Calu3 (cell line): ENCODE measurements at regions not wholly inside any gene's neighbourhood (a gene's known extent, or its start where the extent isn't known, plus 50 kb on each side); places are given as distances from the start of the nearest gene placed in this dataset.

Experiments
- BruUV-seq: library from RNA; stranded (reverse); fragments of 400-500 nt; replicated peaks from 2 replicates; lab custom pipeline; 2021; lab: Mats Ljungman, UMichigan
- CTCF ChIA-PET: fragments of 300-600 bp; sonication (Branson Sonifier 250); formaldehyde crosslinking; loops from one replicate; lab custom pipeline; 2022; ENCODE audit warnings: antibody characterized with exemption; lab: Charles Lee
- DNase-seq: peaks from one replicate; pipeline ENCODE4 v3.0.0; 2022
- H3K27ac Mint-ChIP-seq: one replicate; pipeline ENCODE4 v1.8.0; 2022; ENCODE audit warnings: mixed read lengths; ENCODE audit not compliant: unreplicated experiment
- H3K27me3 Mint-ChIP-seq: one replicate; pipeline ENCODE4 v1.8.0; 2022; ENCODE audit warnings: mixed read lengths; ENCODE audit not compliant: unreplicated experiment
- H3K36me3 Mint-ChIP-seq: one replicate; pipeline ENCODE4 v1.8.0; 2022; ENCODE audit warnings: mild to moderate bottlenecking, moderate library complexity, mixed read lengths; ENCODE audit not compliant: insufficient read depth, unreplicated experiment
- H3K4me1 Mint-ChIP-seq: one replicate; pipeline ENCODE4 v1.8.0; 2022; ENCODE audit warnings: mild to moderate bottlenecking, low read depth, mixed read lengths; ENCODE audit not compliant: unreplicated experiment
- H3K4me3 Mint-ChIP-seq: one replicate; pipeline ENCODE4 v1.8.0; 2022; ENCODE audit warnings: mild to moderate bottlenecking, low read depth, moderate library complexity, mixed read lengths; ENCODE audit not compliant: unreplicated experiment
- H3K9me3 Mint-ChIP-seq: one replicate; pipeline ENCODE4 v1.8.0; 2022; ENCODE audit warnings: low read depth, mixed read lengths; ENCODE audit not compliant: unreplicated experiment
- CTCF ChIP-seq: fragments of 200-600 bp; IDR thresholded peaks from one replicate; pipeline ENCODE4 v1.8.0; 2022; ENCODE audit warnings: antibody characterized with exemption; ENCODE audit not compliant: unreplicated experiment
- intact Hi-C: fragments of 100-400 bp; cut with micrococcal nuclease; formaldehyde crosslinking; loops from one replicate; pipeline ENCODE4 v1.10.0; 2022; ENCODE audit not compliant: unreplicated experiment

DNA sequence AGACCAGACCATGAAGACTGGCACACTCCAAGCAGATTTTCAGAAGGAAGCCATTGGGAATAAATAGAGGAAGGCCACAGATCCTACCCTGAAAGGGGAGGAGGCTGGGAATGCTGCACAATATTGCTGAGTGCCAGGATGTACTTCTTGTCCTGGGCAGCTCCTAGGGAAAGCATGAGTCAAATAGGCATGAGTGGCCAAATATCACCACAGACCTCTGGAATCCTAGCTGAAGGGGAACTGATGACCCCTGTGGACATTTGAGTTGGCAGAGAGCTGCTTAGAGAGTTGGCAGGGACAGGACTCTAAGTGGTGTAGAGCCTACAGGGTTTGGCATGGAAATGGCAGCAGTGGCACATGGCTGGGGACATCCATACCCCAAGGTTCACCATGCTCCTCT is 234.3 kb upstream of the TRPC4 start:
- BruUV-seq = no TSS peak
- CTCF ChIA-PET = no interaction called here
- H3K36me3 Mint-ChIP-seq = no peaks in the 10 kb centered on the region
- peaks cover 2% of the 10 kb centered on the region for H3K9me3 Mint-ChIP-seq
- intact Hi-C loops = no loop called here
- no peaks in the 10 kb centered on the region for H3K27me3 Mint-ChIP-seq
- no peak overlapping the region for H3K4me3 Mint-ChIP-seq
- TF ChIP-seq CTCF = no peak
- no peak overlapping the region for H3K27ac Mint-ChIP-seq
- H3K4me1 Mint-ChIP-seq = no peaks in the 10 kb centered on the region
- DNase-seq = no peak

DNA sequence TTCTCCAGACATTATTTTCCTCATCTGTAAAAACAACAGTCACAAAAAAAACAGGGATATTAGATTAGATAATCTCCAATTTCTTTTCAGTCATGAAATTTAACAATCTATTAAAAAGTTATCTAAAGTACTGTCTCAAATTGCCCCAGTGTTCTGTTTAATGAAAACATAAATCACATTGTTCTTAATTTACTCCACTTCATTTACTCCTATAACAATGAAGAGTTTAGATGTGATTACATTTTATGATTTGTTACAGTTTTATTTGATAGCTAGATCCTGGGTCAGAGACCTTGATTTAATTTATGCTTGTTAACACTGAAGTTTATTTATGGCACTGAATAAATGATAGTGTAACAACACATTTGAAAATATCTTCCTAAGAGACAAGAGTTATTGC is 230.2 kb upstream of the TRPC4 start:
- peaks cover 2% of the 10 kb centered on the region for H3K9me3 Mint-ChIP-seq
- intact Hi-C loops = no loop called here
- H3K27ac Mint-ChIP-seq = no peak overlapping the region
- no peaks in the 10 kb centered on the region for H3K4me1 Mint-ChIP-seq
- H3K27me3 Mint-ChIP-seq = no peaks in the 10 kb centered on the region
- no TSS peak for BruUV-seq
- DNase-seq = no peak
- H3K4me3 Mint-ChIP-seq = no peak overlapping the region
- no peak for TF ChIP-seq CTCF
- H3K36me3 Mint-ChIP-seq = no peaks in the 10 kb centered on the region
- CTCF ChIA-PET = no interaction called here

- no peaks in the 10 kb centered on the region for H3K4me1 Mint-ChIP-seq
- H3K27me3 Mint-ChIP-seq = no peaks in the 10 kb centered on the region
- no peak overlapping the region for H3K4me3 Mint-ChIP-seq
- intact Hi-C loops = no loop called here
- no peak overlapping the region for H3K27ac Mint-ChIP-seq
- H3K36me3 Mint-ChIP-seq = no peaks in the 10 kb centered on the region
- no TSS peak for BruUV-seq
- no peak for TF ChIP-seq CTCF
- no peak for DNase-seq
- CTCF ChIA-PET = no interaction called here
- no peaks in the 10 kb centered on the region for H3K9me3 Mint-ChIP-seq
These were observed 223.9 kb upstream of the TRPC4 start for GRCh38 chr13:38093425-38093824.

- CTCF ChIA-PET = no interaction called here
- H3K27ac Mint-ChIP-seq = no peak overlapping the region
- no peak overlapping the region for H3K4me3 Mint-ChIP-seq
- H3K4me1 Mint-ChIP-seq = no peaks in the 10 kb centered on the region
- H3K9me3 Mint-ChIP-seq = no peaks in the 10 kb centered on the region
- intact Hi-C loops = no loop called here
- H3K27me3 Mint-ChIP-seq = no peaks in the 10 kb centered on the region
- no peak for DNase-seq
- no TSS peak for BruUV-seq
- no peaks in the 10 kb centered on the region for H3K36me3 Mint-ChIP-seq
- TF ChIP-seq CTCF = no peak
These were observed 221.3 kb upstream of the TRPC4 start for GRCh38 chr13:38090913-38091312.

DNA sequence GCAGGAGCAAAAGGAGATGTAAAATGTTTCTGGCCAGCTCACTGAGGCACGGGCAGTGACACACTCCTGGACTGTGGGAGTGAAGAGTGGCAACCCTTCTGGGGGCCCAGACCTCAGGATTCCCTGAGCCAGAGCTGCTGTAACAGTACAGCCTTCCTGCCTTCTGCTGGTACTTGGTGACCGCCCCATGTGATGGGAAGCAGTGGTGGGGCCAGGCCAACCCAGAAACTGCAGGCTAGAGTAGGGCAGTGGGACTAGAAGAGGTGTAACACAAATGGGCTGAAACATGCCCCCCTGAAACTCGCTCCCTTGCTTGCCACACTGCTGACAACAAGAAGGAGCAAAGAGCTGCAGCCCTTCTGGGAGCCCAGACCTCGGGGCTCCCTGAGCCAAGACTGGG is 217.1 kb upstream of the TRPC4 start:
- H3K4me1 Mint-ChIP-seq = no peaks in the 10 kb centered on the region

More for the DNA sequence above, 217.1 kb upstream of the TRPC4 start:
- no peak for TF ChIP-seq CTCF
- intact Hi-C loops = no loop called here
- Mint-ChIP-seq H3K36me3 (no peaks in the 10 kb centered on the region), H3K27ac (no peak overlapping the region), H3K4me3 (no peak overlapping the region), H3K27me3 (no peaks in the 10 kb centered on the region), H3K9me3 (no peaks in the 10 kb centered on the region)
- no TSS peak for BruUV-seq
- CTCF ChIA-PET = no interaction called here
- no peak for DNase-seq
